Peyer's patch (tissue), 4 donors: ENCODE measurements at regions not wholly inside any gene's neighbourhood (a gene's known extent, or its start where the extent isn't known, plus 50 kb on each side); places are given as distances from the start of the nearest gene placed in this dataset.

Source experiments
- CTCF ChIP-seq, 6 experiments: fragments of 450-650 bp in 4 of 6; fragments of 200-600 bp in 2 of 6; sonication (generic) in 1 of 6; IDR thresholded peaks; one replicate each; pipeline ENCODE4 v1.5.1; 2017 to 2019; ENCODE audit warnings: antibody characterized with exemption in 6 of 6, mild to moderate bottlenecking in 3 of 6, moderate library complexity in 1 of 6
- POLR2A ChIP-seq, 2 donors: fragments of 450-650 bp; IDR thresholded peaks; one replicate each; pipeline ENCODE4 v1.5.1; 2017; ENCODE audit warnings: antibody characterized with exemption in 2 of 2, mild to moderate bottlenecking in 2 of 2, moderate library complexity in 2 of 2

- TF ChIP-seq CTCF (IDR thresholded peaks at IDR 0.05) (no peak), POLR2A (IDR thresholded peaks at IDR 0.05) (no peak)
Measured at GRCh38 chr6:91667596-91667995, 1080.7 kb upstream of the MAP3K7 start.
